Naive B cell (primary cell): ENCODE measurements at regions not wholly inside any gene's neighbourhood (a gene's known extent, or its start where the extent isn't known, plus 50 kb on each side); places are given as distances from the start of the nearest gene placed in this dataset.
"Not testable (repeated sequence)": the region's sequence is repeated elsewhere in the genome, so short reads cannot be mapped to it uniquely, and the experiment has no call there.

Experiments used
- ATAC-seq, 2 donors: fragments of 150-1000 bp; cut with Tn5 transposase; 2 replicates each; pipeline ENCODE4 v1.10.0; 2021; ENCODE audit warnings: low read depth in 2 of 2, mild to moderate bottlenecking in 2 of 2, moderate library complexity in 2 of 2
- DNase-seq: peaks from one replicate; pipeline ENCODE4 v3.0.0; 2022
- H3K27ac Mint-ChIP-seq, 6 donors: one replicate each; pipeline ENCODE4 v1.8.0; 2020 to 2022; ENCODE audit warnings: mild to moderate bottlenecking in 6 of 6, mixed read lengths in 6 of 6, moderate library complexity in 5 of 6, inconsistent platforms in 2 of 6
- H3K27me3 Mint-ChIP-seq, 3 donors: one replicate each; pipeline ENCODE4 v1.8.0; 2021 to 2022; ENCODE audit warnings: mixed read lengths in 3 of 3, mild to moderate bottlenecking in 1 of 3
- H3K36me3 Mint-ChIP-seq, 2 donors: one replicate each; pipeline ENCODE4 v1.8.0; 2020 to 2022; ENCODE audit warnings: mixed read lengths in 2 of 2, inconsistent platforms in 1 of 2, mild to moderate bottlenecking in 1 of 2
- H3K4me1 Mint-ChIP-seq, 3 donors: one replicate each; pipeline ENCODE4 v1.8.0; 2020 to 2022; ENCODE audit warnings: mixed read lengths in 3 of 3, inconsistent platforms in 1 of 3, mild to moderate bottlenecking in 1 of 3, moderate library complexity in 1 of 3
- H3K4me3 Mint-ChIP-seq, 8 donors: one replicate each; pipeline ENCODE4 v1.8.0; 2020 to 2022; ENCODE audit warnings: mild to moderate bottlenecking in 8 of 8, mixed read lengths in 8 of 8, moderate library complexity in 8 of 8, inconsistent platforms in 2 of 8
- H3K9me3 Mint-ChIP-seq, 7 donors: one replicate each; pipeline ENCODE4 v1.8.0; 2020 to 2022; ENCODE audit warnings: mixed read lengths in 7 of 7, mild to moderate bottlenecking in 5 of 7, inconsistent platforms in 2 of 7, moderate library complexity in 1 of 7

DNA sequence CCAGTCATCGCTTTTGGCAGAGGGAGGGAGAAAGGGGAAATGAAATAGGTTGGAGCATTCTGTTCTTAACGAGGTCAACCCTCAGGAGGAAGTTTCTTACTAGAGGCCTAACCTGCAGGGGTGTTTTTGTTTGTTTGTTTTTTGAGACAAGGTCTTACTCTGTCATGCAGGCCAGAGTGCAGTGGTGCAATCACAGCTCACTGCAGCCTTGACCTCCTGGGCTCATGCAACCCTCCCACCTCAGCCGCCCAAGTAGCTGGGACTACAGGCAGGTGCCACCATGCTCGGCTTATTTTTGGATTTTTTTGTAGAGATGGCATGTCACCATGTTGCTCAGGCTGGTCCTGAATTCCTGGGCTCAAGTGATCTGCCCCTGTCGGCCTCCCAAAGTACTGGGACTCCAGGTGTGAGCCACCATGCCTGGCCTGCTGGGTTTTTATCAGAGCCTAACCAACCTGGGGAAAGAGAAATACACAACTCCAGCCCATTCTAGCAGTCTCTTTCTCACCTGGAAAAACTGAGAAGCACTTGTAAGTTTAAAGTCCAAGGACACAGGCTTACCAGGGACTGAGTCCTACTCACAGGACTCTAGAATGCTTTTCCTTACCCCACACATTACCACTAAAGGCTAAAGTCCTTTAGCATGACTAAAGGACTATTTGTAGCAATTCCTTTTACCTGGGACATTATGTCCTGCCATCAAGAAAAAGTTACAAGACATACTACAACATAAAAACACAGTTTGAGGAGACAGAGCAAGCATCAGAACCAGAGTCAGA is 101.0 kb upstream of the EGFR start:
- H3K27ac Mint-ChIP-seq = no peak overlapping the region
- no peak overlapping the region for H3K4me3 Mint-ChIP-seq
- ATAC-seq (no peak), DNase-seq (no peak)
- peaks cover 0 to 6% (median 0%) of the 10 kb centered on the region in 3 donors for H3K27me3 Mint-ChIP-seq
- no peaks in the 10 kb centered on the region for H3K36me3 Mint-ChIP-seq
- no peaks in the 10 kb centered on the region for H3K4me1 Mint-ChIP-seq
- H3K9me3 Mint-ChIP-seq = peaks cover 0 to 4% (median 3%) of the 10 kb centered on the region in 7 donors

DNA sequence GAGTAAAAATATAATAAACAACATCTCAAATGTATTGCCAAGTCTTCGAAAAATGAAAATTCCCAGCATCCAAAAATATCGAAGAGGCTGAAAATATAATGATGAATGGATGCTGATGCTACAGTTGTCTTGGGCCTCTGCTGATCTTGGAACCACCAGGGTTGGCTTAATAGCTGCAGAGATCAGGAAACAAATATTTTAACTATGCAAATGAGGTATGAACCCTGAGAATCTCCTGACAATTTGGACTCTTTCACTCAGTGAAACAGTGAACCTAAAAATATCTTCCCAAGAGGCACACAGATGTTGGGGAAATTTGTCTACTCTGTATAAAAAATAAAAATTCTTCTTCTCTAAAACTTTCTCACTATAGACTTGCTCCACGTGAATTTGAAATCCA is 97.7 kb upstream of the EGFR start:
- peaks cover 4 to 15% (median 9%) of the 10 kb centered on the region in 7 donors for H3K9me3 Mint-ChIP-seq
- no peak overlapping the region for H3K27ac Mint-ChIP-seq
- no peaks in the 10 kb centered on the region for H3K36me3 Mint-ChIP-seq
- no peak overlapping the region for H3K4me3 Mint-ChIP-seq
- H3K27me3 Mint-ChIP-seq = peaks cover 0 to 6% (median 0%) of the 10 kb centered on the region in 3 donors
- ATAC-seq (no peak), DNase-seq (no peak)
- no peaks in the 10 kb centered on the region for H3K4me1 Mint-ChIP-seq

DNA sequence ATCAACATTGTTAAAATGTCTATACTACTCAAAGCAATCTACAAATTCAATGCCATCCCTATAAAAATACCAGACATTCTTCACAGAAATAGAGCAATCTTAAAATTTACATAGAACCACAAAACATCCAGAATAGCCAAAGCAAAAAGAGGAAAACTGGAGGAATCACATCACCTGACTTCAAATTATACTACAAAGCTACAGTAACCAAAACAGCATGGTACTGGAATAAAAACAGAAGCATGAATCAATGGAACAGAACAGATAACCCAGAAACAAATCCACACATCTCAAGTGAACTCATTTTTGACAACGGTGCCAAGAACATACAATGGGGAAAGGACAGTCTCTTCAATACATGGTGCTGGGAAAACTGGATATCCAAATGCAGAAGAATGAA is 87.3 kb upstream of the EGFR start:
- DNase-seq = no peak
- Mint-ChIP-seq H3K36me3 (peaks cover 0 to 27% of the 10 kb centered on the region in 2 donors), H3K4me3 (no peak overlapping the region), H3K9me3 (peaks cover 17 to 51% (median 21%) of the 10 kb centered on the region in 7 donors), H3K27ac (no peak overlapping the region), H3K4me1 (peaks cover 0 to 4% (median 2%) of the 10 kb centered on the region in 3 donors), H3K27me3 (peaks cover 30 to 33% (median 32%) of the 10 kb centered on the region in 3 donors)
- no peak for ATAC-seq

DNA sequence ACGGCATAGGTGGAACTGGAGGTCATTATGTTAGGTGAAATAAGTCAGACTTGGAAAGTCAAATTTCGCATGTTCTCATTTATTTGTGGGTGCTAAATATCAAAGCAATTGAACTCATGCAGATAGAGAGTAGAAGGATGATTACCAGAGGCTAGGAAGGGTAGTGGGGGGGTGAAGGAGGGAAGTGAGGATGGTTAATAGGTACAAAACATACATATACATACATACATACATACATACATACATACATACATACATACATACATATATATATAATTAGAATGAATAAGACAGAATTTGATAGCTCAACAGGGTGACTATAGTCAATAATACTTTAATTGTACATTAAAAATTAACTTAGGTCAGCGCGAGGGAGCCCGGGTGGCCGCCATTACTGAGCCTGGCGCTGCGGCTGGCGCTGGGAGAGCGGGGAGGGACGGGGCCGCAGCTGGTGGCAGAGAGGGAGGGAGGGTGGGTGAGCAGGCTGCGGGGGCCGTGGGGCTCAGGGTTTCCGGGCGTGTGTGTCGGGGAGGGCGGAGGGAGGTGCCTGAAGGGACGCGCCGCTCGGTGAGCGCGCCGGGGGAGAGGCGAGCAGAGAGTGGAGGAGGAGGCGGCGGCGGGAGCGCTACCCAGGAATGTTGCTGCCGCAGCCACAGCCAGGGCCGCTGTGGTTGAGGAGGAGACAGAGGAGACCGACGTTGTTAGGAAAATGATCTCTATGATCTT is 85.8 kb upstream of the EGFR start:
- peak overlapping the region in 1 of 8 donors; percentile 40 for H3K4me3 Mint-ChIP-seq
- peaks cover 0 to 4% (median 2%) of the 10 kb centered on the region in 3 donors for H3K4me1 Mint-ChIP-seq
- ATAC-seq = no peak
- H3K9me3 Mint-ChIP-seq = peaks cover 17 to 45% (median 21%) of the 10 kb centered on the region in 7 donors
- H3K27me3 Mint-ChIP-seq = peaks cover 30 to 33% (median 32%) of the 10 kb centered on the region in 3 donors
- H3K36me3 Mint-ChIP-seq = peaks cover 0 to 27% of the 10 kb centered on the region in 2 donors
- H3K27ac Mint-ChIP-seq = no peak overlapping the region
- no peak for DNase-seq

DNA sequence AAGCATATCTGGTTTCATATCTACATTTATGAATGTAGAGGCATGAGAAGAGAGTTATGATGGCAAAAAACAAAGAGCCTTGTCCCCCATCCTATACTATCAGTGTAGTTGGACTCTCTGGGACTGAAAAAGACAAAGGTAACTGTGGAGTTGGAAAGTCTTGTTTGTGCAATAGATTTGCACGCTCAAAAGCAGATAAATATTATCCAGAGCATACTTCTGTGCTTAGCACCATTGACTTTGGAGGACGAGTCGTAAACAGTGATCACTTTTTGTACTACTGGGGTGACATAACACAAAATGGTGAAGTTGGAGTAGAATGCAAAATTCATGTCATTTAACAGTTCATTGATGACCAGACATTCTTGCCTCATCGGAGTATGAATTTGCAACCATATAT is 85.2 kb upstream of the EGFR start:
- peaks cover 0 to 25% of the 10 kb centered on the region in 2 donors for H3K36me3 Mint-ChIP-seq
- H3K27me3 Mint-ChIP-seq = peaks cover 30 to 33% (median 32%) of the 10 kb centered on the region in 3 donors
- ATAC-seq = no peak
- H3K27ac Mint-ChIP-seq = no peak overlapping the region
- DNase-seq = no peak
- peak overlapping the region in 1 of 8 donors; percentile 40 for H3K4me3 Mint-ChIP-seq
- H3K4me1 Mint-ChIP-seq = peaks cover 0 to 4% (median 2%) of the 10 kb centered on the region in 3 donors
- peaks cover 16 to 38% (median 21%) of the 10 kb centered on the region in 7 donors for H3K9me3 Mint-ChIP-seq

DNA sequence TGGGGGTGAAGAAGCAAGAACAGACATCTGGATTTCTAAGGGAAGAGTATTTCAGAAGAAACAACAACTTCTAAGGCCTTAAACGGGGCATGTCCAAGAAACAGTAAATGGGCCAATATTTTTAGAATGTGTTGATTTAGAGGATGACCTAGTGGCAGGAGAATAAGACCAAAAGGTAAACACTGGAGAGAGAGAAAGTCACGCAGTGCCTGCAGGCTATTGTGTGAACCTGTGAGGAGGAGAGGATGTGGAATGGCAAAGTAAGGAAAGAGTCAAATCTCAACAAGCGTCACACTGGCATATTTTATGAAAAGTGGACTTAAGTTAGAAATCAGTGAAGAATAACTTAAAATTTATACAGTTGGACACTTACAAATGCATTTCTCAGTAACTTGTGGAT is 78.1 kb upstream of the EGFR start:
- Mint-ChIP-seq H3K27ac (no peak overlapping the region), H3K9me3 (peaks cover 3 to 13% (median 9%) of the 10 kb centered on the region in 7 donors), H3K4me3 (no peak overlapping the region), H3K27me3 (no peaks in the 10 kb centered on the region), H3K4me1 (no peaks in the 10 kb centered on the region), H3K36me3 (no peaks in the 10 kb centered on the region)
- DNase-seq = no peak
- no peak for ATAC-seq

DNA sequence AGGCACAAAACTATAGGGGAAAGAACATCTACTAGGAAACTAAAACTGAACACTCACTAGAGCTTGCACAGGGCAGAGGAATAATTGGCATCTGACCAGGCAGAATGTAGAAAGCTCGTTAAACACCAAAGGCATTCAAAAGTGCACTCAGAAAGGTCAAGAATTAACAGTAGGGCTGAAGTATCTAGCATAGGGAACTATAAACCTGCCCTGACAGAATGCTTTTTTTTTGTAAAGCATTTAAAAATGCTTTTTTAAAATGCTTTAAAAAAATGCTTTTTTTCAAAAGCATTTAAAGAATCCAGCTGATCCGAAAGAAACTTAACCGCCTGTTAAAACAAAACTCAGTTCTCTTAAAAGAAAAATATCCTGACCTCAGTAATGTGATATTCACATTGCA is 74.6 kb upstream of the EGFR start:
- Mint-ChIP-seq H3K4me3 (no peak overlapping the region), H3K27ac (no peak overlapping the region), H3K27me3 (no peaks in the 10 kb centered on the region), H3K36me3 (no peaks in the 10 kb centered on the region), H3K9me3 (peaks cover 3 to 19% (median 9%) of the 10 kb centered on the region in 7 donors), H3K4me1 (no peaks in the 10 kb centered on the region)
- ATAC-seq (no peak), DNase-seq (no peak)

DNA sequence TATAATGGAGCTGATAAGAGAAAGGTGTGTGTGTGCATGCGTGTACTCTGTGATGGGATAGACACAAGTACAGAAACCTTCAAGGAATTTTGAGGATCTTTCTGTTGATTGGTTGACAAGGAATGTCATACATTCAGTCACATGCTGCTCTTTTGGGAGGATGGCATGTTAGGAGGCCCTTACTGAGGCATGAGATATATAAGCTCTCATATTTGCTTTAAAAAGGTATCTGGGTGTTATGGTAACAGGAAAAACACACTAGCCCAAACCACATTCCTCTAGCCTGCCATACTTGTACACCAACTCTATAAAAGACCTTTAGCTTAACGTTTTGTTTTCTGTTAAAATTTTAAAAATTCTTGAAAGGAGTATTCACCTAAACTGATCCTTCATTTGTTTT is 72.5 kb upstream of the EGFR start:
- Mint-ChIP-seq H3K4me1 (no peaks in the 10 kb centered on the region), H3K36me3 (no peaks in the 10 kb centered on the region), H3K4me3 (no peak overlapping the region), H3K27me3 (no peaks in the 10 kb centered on the region), H3K9me3 (peaks cover 3 to 15% (median 8%) of the 10 kb centered on the region in 7 donors), H3K27ac (no peak overlapping the region)
- DNase-seq (no peak), ATAC-seq (no peak)

DNA sequence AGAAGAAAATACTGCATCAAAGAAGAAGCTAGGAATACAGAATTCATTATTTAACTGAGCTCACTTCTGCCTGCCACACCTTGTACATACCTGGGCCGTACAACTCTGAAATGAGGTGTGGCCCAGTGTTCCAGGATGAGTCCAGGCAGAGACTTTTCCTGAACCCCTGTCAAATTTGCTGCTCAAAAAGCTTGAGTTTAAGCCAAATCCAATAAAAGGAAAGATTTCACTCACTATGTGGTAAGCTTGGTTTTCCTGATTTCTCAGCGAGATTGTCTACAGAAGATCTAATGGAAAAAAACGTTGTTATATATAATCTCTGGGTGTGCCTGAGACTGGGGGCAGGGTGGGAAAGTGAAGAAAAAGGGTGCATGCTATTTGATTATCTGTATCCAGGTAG is 72.1 kb upstream of the EGFR start:
- DNase-seq = no peak
- H3K9me3 Mint-ChIP-seq = peaks cover 0 to 15% (median 9%) of the 10 kb centered on the region in 7 donors
- ATAC-seq = no peak

DNA sequence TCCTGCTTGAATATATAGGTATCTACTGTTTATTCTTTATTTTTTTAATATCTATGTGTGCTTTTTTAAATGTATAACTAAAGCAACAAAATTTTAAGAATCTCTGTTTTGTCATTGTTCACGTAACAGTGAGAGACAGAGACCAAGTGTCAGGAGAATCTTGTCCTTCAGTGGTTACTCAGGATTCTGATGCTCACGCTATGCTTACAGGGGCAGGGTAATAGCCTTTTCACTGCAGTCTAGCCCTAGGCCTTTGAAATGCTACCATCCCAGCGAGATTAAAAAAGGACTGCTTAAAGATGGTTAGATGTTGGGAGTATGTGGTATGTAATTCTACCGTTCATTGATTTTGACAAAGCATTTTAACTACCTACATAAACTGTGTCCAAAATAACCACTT is 71.6 kb upstream of the EGFR start:
- ATAC-seq = no peak

More for the DNA sequence above, 72.1 kb upstream of the EGFR start:
- Mint-ChIP-seq H3K27me3 (no peaks in the 10 kb centered on the region), H3K36me3 (no peaks in the 10 kb centered on the region), H3K4me3 (no peak overlapping the region), H3K4me1 (no peaks in the 10 kb centered on the region), H3K27ac (no peak overlapping the region)

DNA sequence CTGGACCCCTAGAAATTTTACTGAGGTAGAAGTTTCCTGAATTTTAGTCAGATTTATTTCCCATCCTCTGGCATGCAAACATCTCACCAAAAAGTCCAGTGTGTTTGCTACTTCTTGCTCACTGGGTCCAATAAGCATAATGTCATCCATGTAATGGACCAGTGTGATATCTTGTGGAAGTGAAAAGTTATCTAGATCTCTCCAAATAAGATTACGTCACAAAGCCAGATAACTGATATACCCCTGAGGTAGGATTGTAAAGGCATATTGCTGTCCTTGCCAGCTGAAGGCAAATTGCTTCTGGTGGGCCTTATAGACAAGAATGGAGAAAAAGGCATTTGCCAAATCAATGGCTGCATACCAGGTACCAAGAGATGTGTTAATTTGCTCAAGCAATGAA is 69.3 kb upstream of the EGFR start:
- not testable (repeated sequence) for ATAC-seq, H3K27ac Mint-ChIP-seq, H3K36me3 Mint-ChIP-seq, H3K4me1 Mint-ChIP-seq, H3K27me3 Mint-ChIP-seq, H3K4me3 Mint-ChIP-seq, DNase-seq
- H3K9me3 Mint-ChIP-seq = peaks cover 0 to 12% (median 9%) of the 10 kb centered on the region in 7 donors

More for the DNA sequence above, 71.6 kb upstream of the EGFR start:
- no peaks in the 10 kb centered on the region for H3K4me1 Mint-ChIP-seq
- no peak for DNase-seq
- peaks cover 0 to 15% (median 9%) of the 10 kb centered on the region in 7 donors for H3K9me3 Mint-ChIP-seq
- no peaks in the 10 kb centered on the region for H3K36me3 Mint-ChIP-seq
- H3K27me3 Mint-ChIP-seq = no peaks in the 10 kb centered on the region
- no peak overlapping the region for H3K27ac Mint-ChIP-seq
- no peak overlapping the region for H3K4me3 Mint-ChIP-seq

DNA sequence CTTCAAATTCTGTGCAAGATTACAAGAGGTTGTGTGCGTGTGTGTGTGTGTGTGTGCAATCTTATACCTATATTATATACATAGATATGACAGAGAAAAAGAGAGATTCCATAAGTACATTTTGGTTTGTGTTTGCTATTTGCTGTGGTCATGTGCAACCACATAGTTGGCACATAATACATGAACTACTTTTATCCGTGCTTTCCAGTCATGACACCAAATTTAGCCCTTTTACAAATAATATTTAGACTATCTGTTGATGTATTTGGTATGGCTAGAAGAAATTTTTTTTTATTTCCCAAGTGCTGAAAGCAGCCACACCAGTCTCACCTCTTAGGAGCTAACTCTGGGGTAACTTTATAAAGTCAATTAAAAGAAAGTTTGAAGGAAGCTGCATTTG is 63.5 kb upstream of the EGFR start:
- peaks cover 0 to 9% (median 0%) of the 10 kb centered on the region in 3 donors for H3K27me3 Mint-ChIP-seq
- DNase-seq (no peak), ATAC-seq (no peak)
- H3K4me3 Mint-ChIP-seq = no peak overlapping the region
- no peaks in the 10 kb centered on the region for H3K4me1 Mint-ChIP-seq
- peaks cover 2 to 22% (median 13%) of the 10 kb centered on the region in 7 donors for H3K9me3 Mint-ChIP-seq
- H3K27ac Mint-ChIP-seq = no peak overlapping the region
- H3K36me3 Mint-ChIP-seq = peaks cover 0 to 4% of the 10 kb centered on the region in 2 donors

DNA sequence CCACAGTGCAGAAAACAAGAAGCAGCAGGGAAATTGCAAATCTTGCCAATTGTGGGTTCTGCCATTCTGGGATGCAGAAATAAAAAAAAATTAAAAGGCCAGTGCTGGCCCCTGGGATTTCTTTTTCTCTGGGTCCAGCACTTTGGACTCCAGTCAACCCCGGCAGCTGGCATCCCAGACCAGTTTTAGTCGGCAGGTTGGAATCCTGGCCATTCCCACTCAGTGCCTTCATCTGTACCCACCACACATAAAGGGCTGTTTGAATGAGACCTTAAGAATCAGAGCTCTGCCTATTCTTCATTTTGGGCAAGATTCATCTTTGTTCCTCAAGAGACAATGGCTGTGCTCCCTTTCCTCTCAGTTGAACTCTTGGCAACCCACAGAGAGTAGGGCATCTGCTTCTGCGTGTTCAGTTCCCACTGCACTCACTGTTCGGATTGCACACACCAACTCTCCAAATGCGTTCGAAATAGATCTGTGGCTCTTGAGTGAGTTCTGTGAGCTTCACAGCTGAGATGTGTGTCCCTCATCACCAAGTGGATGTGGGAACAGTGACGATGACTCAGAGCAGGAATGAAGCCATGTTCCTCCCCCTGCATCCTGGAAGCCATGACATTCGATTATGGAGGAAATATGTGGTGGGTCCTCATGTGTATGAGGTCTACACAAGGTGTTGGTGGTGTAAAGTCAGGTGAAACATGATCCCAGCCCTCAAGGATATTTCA is 63.0 kb upstream of the EGFR start:
- DNase-seq (no peak), ATAC-seq (no peak)
- no peaks in the 10 kb centered on the region for H3K4me1 Mint-ChIP-seq
- H3K27me3 Mint-ChIP-seq = peaks cover 0 to 9% (median 0%) of the 10 kb centered on the region in 3 donors
- peaks cover 2 to 23% (median 13%) of the 10 kb centered on the region in 7 donors for H3K9me3 Mint-ChIP-seq
- no peak overlapping the region for H3K27ac Mint-ChIP-seq
- peaks cover 0 to 4% of the 10 kb centered on the region in 2 donors for H3K36me3 Mint-ChIP-seq
- no peak overlapping the region for H3K4me3 Mint-ChIP-seq
